Thoracic aorta (tissue), 2 donors: ENCODE measurements at regions not wholly inside any gene's neighbourhood (a gene's known extent, or its start where the extent isn't known, plus 50 kb on each side); places are given as distances from the start of the nearest gene placed in this dataset.

Source experiments
- ATAC-seq: fragments of 150-250 bp; one replicate; pipeline ENCODE4 v1.8.0; 2017; ENCODE audit warnings: low read depth; ENCODE audit not compliant: insufficient number of reproducible peaks, low FRiP score
- DNase-seq: peaks from one replicate; pipeline ENCODE4 v3.0.0-alpha.2; 2020; ENCODE audit warnings: low spot score
- H3K27ac ChIP-seq, 2 donors: fragments of 200-600 bp; sonication (generic); 1 replicate in 1 of 2; 2 replicates in 1 of 2; pipeline ENCODE4 v1.5.1; 2016; ENCODE audit warnings: mild to moderate bottlenecking in 2 of 2, moderate library complexity in 2 of 2
- H3K27me3 ChIP-seq: fragments of 200-600 bp; sonication (generic); replicated peaks from 2 replicates; pipeline ENCODE4 v1.6.0; 2016; ENCODE audit warnings: mild to moderate bottlenecking; ENCODE audit not compliant: insufficient read depth
- H3K36me3 ChIP-seq: fragments of 200-600 bp; sonication (generic); one replicate; pipeline ENCODE4 v1.5.1; 2016
- H3K4me1 ChIP-seq, 2 donors: fragments of 200-600 bp; sonication (generic); 1 replicate in 1 of 2; 2 replicates in 1 of 2; pipeline versions ENCODE4 v1.5.1 to v1.6.0; 2016; ENCODE audit warnings: low read depth in 2 of 2, mild to moderate bottlenecking in 1 of 2; ENCODE audit not compliant: control insufficient read depth in 1 of 2
- H3K4me3 ChIP-seq: fragments of 200-600 bp; sonication (generic); 2 replicates; pipeline ENCODE4 v1.5.1; 2016; ENCODE audit warnings: mild to moderate bottlenecking
- H3K9me3 ChIP-seq: fragments of 200-600 bp; sonication (generic); 2 replicates; pipeline ENCODE4 v1.5.1; 2016
- CTCF ChIP-seq: fragments of 200-600 bp; sonication (generic); IDR thresholded peaks from one replicate; pipeline ENCODE4 v1.5.1; 2019; ENCODE audit warnings: antibody characterized with exemption

- no peak overlapping the region for H3K27ac ChIP-seq
- no peak for TF ChIP-seq CTCF
- H3K36me3 ChIP-seq: no peaks in the 10 kb centered on the region
- DNase-seq (no peak), ATAC-seq (no peak)
- no peak overlapping the region for H3K4me3 ChIP-seq
- no peaks in the 10 kb centered on the region for H3K9me3 ChIP-seq
- H3K4me1 ChIP-seq: no peaks in the 10 kb centered on the region
- no peaks in the 10 kb centered on the region for H3K27me3 ChIP-seq
Observed at GRCh38 chrX:114332766-114333165, 251.1 kb upstream of the HTR2C start.

GRCh38 chrX:114334473-114334982 is 249.4 kb upstream of the HTR2C start:
- H3K4me1 ChIP-seq: no peaks in the 10 kb centered on the region
- no peaks in the 10 kb centered on the region for H3K27me3 ChIP-seq
- H3K36me3 ChIP-seq: no peaks in the 10 kb centered on the region
- H3K9me3 ChIP-seq: no peaks in the 10 kb centered on the region
- ATAC-seq: no peak
- no peak for DNase-seq
- H3K4me3 ChIP-seq: no peak overlapping the region
- no peak for TF ChIP-seq CTCF
- no peak overlapping the region for H3K27ac ChIP-seq

GRCh38 chrX:114338870-114339269 is 245.0 kb upstream of the HTR2C start:
- H3K4me3 ChIP-seq: no peak overlapping the region
- no peaks in the 10 kb centered on the region for H3K36me3 ChIP-seq
- no peaks in the 10 kb centered on the region for H3K9me3 ChIP-seq
- DNase-seq: no peak
- H3K4me1 ChIP-seq: no peaks in the 10 kb centered on the region
- TF ChIP-seq CTCF: no peak
- H3K27me3 ChIP-seq: no peaks in the 10 kb centered on the region
- no peak for ATAC-seq
- H3K27ac ChIP-seq: no peak overlapping the region

- Histone ChIP-seq H3K36me3 (no peaks in the 10 kb centered on the region), H3K9me3 (no peaks in the 10 kb centered on the region), H3K27ac (no peak overlapping the region), H3K4me3 (no peak overlapping the region), H3K27me3 (no peaks in the 10 kb centered on the region), H3K4me1 (no peaks in the 10 kb centered on the region)
- DNase-seq: no peak
- peak; percentile 12 for TF ChIP-seq CTCF
- ATAC-seq: no peak
Observed at GRCh38 chrX:114344756-114345349, 239.0 kb upstream of the HTR2C start.

GRCh38 chrX:114361076-114361725 is 222.7 kb upstream of the HTR2C start:
- H3K36me3 ChIP-seq: no peaks in the 10 kb centered on the region
- H3K27me3 ChIP-seq: no peaks in the 10 kb centered on the region
- DNase-seq (no peak), ATAC-seq (no peak)
- H3K4me1 ChIP-seq: no peaks in the 10 kb centered on the region
- TF ChIP-seq CTCF: no peak
- H3K27ac ChIP-seq: no peak overlapping the region
- no peaks in the 10 kb centered on the region for H3K9me3 ChIP-seq
- H3K4me3 ChIP-seq: no peak overlapping the region
